HL-60 (cell line): ENCODE measurements at regions not wholly inside any gene's neighbourhood (a gene's known extent, or its start where the extent isn't known, plus 50 kb on each side); places are given as distances from the start of the nearest gene placed in this dataset.
A peak's percentile ranks its signal among the peaks of the same experiment; 100 is the strongest.
"Not testable (repeated sequence)": the region's sequence is repeated elsewhere in the genome, so short reads cannot be mapped to it uniquely, and the experiment has no call there.

Experiments used
- DNase-seq, 2 experiments: peaks; one replicate each; pipeline ENCODE4 v3.0.0-alpha.2; 2010 to 2020; ENCODE audit warnings: low read depth in 1 of 2, low spot score in 1 of 2
- H3K27ac ChIP-seq: fragments of 250-450 bp; sonication (Bioruptor Pico); replicated peaks from 2 replicates; pipeline ENCODE4 v1.5.1; 2020; ENCODE audit warnings: mild to moderate bottlenecking, moderate library complexity
- H3K27me3 ChIP-seq: fragments of 250-450 bp; sonication (Bioruptor Pico); 2 replicates; pipeline ENCODE4 v1.5.1; 2021; ENCODE audit warnings: mild to moderate bottlenecking, moderate library complexity; ENCODE audit not compliant: insufficient read depth, poor library complexity, severe bottlenecking
- H3K4me3 ChIP-seq: replicated peaks from 2 replicates; pipeline ENCODE4 v1.5.1; 2011; ENCODE audit warnings: mild to moderate bottlenecking, control low read depth, low read length; ENCODE audit not compliant: insufficient read depth
- GABPA ChIP-seq: IDR thresholded peaks from 2 replicates; pipeline ENCODE4 v1.6.1; 2012; ENCODE audit warnings: low read depth
- POLR2AphosphoS5 ChIP-seq: IDR thresholded peaks from 2 replicates; pipeline ENCODE4 v1.6.1; 2012; ENCODE audit warnings: low read depth
- SPI1 ChIP-seq: IDR thresholded peaks from 2 replicates; pipeline ENCODE4 v1.6.1; 2012; ENCODE audit warnings: low read depth, mild to moderate bottlenecking, borderline replicate concordance
- TF ChIP-seq, protein P1 (sequence below): IDR thresholded peaks from 2 replicates; pipeline ENCODE4 v1.6.1; 2012; ENCODE audit warnings: low read depth; ENCODE audit not compliant: insufficient replicate concordance
- TF ChIP-seq, protein P2 (sequence below): IDR thresholded peaks from one replicate; pipeline ENCODE4 v1.5.1; 2011; ENCODE audit warnings: low read length, control low read depth, inconsistent platforms; ENCODE audit not compliant: insufficient read depth

DNA sequence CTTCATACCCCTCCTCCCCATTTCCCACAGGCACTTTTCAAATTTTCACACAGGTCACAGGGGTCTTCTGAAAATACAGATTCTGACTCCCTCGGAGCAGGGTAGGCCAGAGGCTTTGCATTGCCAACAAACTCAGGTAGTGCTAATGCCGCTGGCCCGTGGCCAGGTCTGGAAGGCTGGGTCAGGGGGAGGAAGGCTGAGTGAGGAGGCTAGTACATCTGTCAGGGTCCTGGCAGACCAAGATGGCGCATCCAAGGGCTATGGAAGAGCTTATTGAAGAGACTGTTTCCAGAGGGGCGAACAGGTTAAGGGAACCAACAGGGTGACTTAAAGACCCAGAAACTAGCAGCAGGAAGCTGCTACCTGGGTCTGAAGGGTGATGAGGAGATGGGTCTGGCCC, 336.7 kb upstream of the ID2 start:
- H3K27me3 ChIP-seq = no peaks in the 10 kb centered on the region

DNA sequence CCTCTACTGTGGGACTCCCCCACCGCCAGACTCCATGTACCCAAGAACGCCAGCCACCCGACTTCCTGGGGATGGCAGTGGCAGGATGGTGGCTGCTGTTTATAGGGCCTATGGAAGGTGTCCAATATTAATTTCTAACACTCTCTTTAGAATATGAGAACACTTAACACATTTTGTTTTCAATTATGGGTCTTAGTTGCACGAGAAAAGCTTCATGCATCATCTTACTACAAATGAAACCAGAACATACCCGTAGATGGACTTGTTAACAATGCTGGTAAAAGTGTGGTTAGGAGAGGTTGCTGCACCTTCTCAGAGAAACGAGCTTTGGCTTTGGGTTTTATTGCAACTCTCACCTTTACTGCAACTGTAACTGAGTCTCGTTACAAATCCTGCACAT, 335.6 kb upstream of the ID2 start:
- DNase-seq = no peak
- TF ChIP-seq POLR2AphosphoS5 (no peak), GABPA (no peak), SPI1 (no peak)
- TF ChIP-seq, protein P1, sequence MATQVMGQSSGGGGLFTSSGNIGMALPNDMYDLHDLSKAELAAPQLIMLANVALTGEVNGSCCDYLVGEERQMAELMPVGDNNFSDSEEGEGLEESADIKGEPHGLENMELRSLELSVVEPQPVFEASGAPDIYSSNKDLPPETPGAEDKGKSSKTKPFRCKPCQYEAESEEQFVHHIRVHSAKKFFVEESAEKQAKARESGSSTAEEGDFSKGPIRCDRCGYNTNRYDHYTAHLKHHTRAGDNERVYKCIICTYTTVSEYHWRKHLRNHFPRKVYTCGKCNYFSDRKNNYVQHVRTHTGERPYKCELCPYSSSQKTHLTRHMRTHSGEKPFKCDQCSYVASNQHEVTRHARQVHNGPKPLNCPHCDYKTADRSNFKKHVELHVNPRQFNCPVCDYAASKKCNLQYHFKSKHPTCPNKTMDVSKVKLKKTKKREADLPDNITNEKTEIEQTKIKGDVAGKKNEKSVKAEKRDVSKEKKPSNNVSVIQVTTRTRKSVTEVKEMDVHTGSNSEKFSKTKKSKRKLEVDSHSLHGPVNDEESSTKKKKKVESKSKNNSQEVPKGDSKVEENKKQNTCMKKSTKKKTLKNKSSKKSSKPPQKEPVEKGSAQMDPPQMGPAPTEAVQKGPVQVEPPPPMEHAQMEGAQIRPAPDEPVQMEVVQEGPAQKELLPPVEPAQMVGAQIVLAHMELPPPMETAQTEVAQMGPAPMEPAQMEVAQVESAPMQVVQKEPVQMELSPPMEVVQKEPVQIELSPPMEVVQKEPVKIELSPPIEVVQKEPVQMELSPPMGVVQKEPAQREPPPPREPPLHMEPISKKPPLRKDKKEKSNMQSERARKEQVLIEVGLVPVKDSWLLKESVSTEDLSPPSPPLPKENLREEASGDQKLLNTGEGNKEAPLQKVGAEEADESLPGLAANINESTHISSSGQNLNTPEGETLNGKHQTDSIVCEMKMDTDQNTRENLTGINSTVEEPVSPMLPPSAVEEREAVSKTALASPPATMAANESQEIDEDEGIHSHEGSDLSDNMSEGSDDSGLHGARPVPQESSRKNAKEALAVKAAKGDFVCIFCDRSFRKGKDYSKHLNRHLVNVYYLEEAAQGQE = no peak
- TF ChIP-seq, protein P2, sequence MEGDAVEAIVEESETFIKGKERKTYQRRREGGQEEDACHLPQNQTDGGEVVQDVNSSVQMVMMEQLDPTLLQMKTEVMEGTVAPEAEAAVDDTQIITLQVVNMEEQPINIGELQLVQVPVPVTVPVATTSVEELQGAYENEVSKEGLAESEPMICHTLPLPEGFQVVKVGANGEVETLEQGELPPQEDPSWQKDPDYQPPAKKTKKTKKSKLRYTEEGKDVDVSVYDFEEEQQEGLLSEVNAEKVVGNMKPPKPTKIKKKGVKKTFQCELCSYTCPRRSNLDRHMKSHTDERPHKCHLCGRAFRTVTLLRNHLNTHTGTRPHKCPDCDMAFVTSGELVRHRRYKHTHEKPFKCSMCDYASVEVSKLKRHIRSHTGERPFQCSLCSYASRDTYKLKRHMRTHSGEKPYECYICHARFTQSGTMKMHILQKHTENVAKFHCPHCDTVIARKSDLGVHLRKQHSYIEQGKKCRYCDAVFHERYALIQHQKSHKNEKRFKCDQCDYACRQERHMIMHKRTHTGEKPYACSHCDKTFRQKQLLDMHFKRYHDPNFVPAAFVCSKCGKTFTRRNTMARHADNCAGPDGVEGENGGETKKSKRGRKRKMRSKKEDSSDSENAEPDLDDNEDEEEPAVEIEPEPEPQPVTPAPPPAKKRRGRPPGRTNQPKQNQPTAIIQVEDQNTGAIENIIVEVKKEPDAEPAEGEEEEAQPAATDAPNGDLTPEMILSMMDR = no peak
- Histone ChIP-seq H3K27me3 (no peaks in the 10 kb centered on the region), H3K27ac (no peak overlapping the region), H3K4me3 (no peak overlapping the region)

More for the DNA sequence above, 336.7 kb upstream of the ID2 start:
- DNase-seq = no peak
- Histone ChIP-seq H3K4me3 (no peak overlapping the region), H3K27ac (no peak overlapping the region)
- TF ChIP-seq POLR2AphosphoS5 = no peak

DNA sequence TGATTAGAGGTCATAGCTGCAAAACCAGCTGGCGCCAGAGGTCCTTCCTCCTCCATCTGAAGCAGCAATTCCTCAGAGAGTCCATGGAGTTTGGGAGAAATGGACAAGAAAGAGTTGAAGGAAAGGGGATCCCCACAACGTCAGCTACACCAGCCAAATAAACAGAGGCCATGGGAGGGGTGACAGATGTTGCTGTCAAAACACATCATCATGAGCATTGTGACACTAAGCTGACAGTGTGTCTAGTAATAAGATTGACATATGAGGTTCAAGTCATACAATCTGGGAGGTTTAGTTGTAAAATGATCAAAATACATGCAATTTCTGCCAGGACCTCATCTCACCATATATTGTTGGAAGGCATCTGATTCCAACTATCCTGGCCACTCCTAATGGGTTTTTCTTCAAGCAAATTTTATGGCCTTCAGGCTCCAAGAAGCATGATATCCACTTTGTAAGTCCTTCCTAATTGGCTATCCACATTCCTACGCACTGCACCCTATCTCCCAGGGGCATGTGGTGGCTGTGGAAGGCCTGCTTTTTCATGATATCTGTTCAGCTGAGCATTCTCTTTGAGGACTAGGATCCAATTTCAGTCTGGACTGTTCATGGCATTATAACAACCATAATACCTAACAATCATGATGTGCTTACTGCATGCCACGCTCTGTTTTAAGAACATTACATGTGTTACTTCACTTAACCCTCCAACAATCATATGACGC, 335.0 kb upstream of the ID2 start:
- TF ChIP-seq SPI1 = no peak
- TF ChIP-seq, protein P2 = no peak
- TF ChIP-seq POLR2AphosphoS5 = no peak
- no peak for TF ChIP-seq GABPA
- TF ChIP-seq, protein P1 = no peak
- DNase-seq = no peak
- H3K4me3 ChIP-seq = no peak overlapping the region
- H3K27me3 ChIP-seq = no peaks in the 10 kb centered on the region
- no peak overlapping the region for H3K27ac ChIP-seq

DNA sequence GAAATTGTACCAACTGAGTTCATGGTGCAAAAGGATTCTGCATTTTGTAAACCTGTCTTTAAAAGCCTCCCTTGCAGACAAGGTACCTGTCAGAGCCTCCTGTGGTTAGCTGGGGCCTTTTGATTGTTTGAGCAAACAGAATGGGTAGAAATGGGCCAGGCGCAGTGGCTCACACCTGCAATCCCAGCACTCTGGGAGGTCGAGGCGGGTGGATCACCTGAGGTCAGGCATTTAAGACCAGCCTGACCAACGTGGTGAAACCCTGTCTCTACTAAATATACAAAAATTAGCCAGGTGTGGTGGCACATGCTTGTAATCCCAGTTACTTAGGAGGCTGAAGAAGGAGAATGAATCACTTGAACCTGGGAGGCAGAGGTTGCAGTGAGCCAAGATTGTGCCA, 332.9 kb upstream of the ID2 start:
- not testable (repeated sequence) for DNase-seq, H3K4me3 ChIP-seq, H3K27me3 ChIP-seq, H3K27ac ChIP-seq

DNA sequence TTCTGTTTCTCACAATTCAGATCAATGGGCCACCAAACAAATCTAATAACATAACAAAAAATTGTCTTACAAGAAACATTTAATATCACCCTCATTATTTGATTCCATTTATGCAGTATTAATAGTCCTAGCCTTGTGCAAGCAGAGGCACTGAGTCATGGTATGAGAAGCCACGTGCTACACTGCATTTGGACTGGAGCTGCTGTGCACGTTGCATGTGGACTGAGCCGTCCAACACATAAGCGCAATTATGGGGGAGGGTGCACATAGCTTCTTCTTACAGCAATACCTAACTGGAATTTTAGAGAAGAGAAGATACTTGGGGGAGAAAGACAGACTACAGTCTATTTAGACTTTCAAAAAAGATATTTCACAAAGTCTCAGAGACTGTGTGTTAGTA, 329.6 kb upstream of the ID2 start:
- peak in 1 of 2 experiments; percentile 45 for DNase-seq
- Histone ChIP-seq H3K27ac (no peak overlapping the region), H3K27me3 (no peaks in the 10 kb centered on the region), H3K4me3 (no peak overlapping the region)
- TF ChIP-seq, protein P1 = no peak
